ENCODE measurements at regions not wholly inside any gene's neighbourhood (a gene's known extent, or its start where the extent isn't known, plus 50 kb on each side); places are given as distances from the start of the nearest gene placed in this dataset.

- Histone ChIP-seq H3K4me3 (ENCODE audit: low read depth, low read length) (no peak overlapping the region), H3K27me3 (ENCODE audit: control insufficient read depth, insufficient read depth, low read length) (no peaks in the 10 kb centered on the region), H3K36me3 (ENCODE audit: control insufficient read depth, insufficient read depth, low read length) (no peaks in the 10 kb centered on the region)
- DNase-seq (ENCODE audit: low read depth) = no peak
- CTCF ChIA-PET = no interaction called here
- POLR2A ChIA-PET = no interaction called here
- TF ChIP-seq CTCF (IDR thresholded peaks at IDR 0.05; ENCODE audit: insufficient read depth, low read depth, low read length) = no peak
Measured at GRCh38 chr3:102841866-102842265, 407.1 kb downstream of the ZPLD1 start.

GRCh38 chr3:102866845-102867244, 432.0 kb downstream of the ZPLD1 start:
- ChIA-PET POLR2A (interaction anchor here (0.6 kb wide), 1 partner anchor 579 kb away, joined by 12 read pairs; no protein-coding TSS in a partner anchor), CTCF (no interaction called here)
- no peak overlapping the region for H3K4me3 ChIP-seq (ENCODE audit: low read depth, low read length)
- H3K36me3 ChIP-seq (ENCODE audit: control insufficient read depth, insufficient read depth, low read length) = no peaks in the 10 kb centered on the region
- no peak for TF ChIP-seq CTCF (IDR thresholded peaks at IDR 0.05; ENCODE audit: insufficient read depth, low read depth, low read length)
- no peaks in the 10 kb centered on the region for H3K27me3 ChIP-seq (ENCODE audit: control insufficient read depth, insufficient read depth, low read length)
- DNase-seq (ENCODE audit: low read depth) = no peak

DNA sequence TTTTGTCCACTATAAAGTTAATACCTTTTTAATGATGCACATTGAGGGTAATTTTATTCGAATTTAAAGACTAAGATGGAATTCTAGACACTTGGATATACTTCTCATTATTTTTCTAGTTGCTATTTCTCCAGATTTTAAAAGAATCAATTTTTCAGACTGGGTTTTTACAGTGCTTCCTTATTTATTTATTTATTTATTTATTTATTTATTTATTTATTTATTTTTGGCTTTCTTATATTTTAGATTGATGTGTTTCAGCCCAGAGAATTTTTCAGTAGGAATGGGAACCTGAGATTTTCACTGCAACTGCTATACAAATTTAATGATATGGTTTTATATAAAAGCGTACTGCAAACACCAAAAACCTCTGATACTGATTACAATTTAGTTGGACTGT, 448.7 kb downstream of the ZPLD1 start:
- ChIA-PET POLR2A (no interaction called here), CTCF (no interaction called here)
- no peak overlapping the region for H3K4me3 ChIP-seq (ENCODE audit: low read depth, low read length)
- no peaks in the 10 kb centered on the region for H3K27me3 ChIP-seq (ENCODE audit: control insufficient read depth, insufficient read depth, low read length)
- no peak for TF ChIP-seq CTCF (IDR thresholded peaks at IDR 0.05; ENCODE audit: insufficient read depth, low read depth, low read length)
- no peaks in the 10 kb centered on the region for H3K36me3 ChIP-seq (ENCODE audit: control insufficient read depth, insufficient read depth, low read length)
- no peak for DNase-seq (ENCODE audit: low read depth)

DNA sequence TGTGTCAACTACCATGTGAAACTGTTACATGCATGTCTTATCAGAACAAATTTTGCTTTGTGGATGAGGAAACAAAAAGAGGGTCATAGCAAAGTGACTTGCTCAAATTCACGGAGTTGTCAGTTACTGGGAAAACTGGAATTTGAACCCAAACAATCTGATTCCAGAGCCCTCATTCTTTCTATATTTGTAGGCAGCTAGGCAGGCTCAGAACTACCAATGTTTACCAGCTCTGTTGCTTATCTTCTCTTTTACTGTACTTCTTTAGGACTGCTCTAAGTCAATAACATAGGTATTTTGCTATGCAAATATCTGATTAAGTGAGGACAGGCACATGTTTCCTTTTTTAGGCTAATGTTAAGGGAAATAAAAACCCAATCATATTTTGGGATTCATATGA, 450.5 kb downstream of the ZPLD1 start:
- no peak for TF ChIP-seq CTCF (IDR thresholded peaks at IDR 0.05; ENCODE audit: insufficient read depth, low read depth, low read length)
- no peak for DNase-seq (ENCODE audit: low read depth)
- no peaks in the 10 kb centered on the region for H3K36me3 ChIP-seq (ENCODE audit: control insufficient read depth, insufficient read depth, low read length)
- no peak overlapping the region for H3K4me3 ChIP-seq (ENCODE audit: low read depth, low read length)
- POLR2A ChIA-PET = no interaction called here
- CTCF ChIA-PET = no interaction called here
- no peaks in the 10 kb centered on the region; the same call in 1 of the 2 replicates for H3K27me3 ChIP-seq (ENCODE audit: control insufficient read depth, insufficient read depth, low read length)

- no peak for TF ChIP-seq CTCF (IDR thresholded peaks at IDR 0.05; ENCODE audit: insufficient read depth, low read depth, low read length)
- Histone ChIP-seq H3K4me3 (ENCODE audit: low read depth, low read length) (no peak overlapping the region), H3K36me3 (ENCODE audit: control insufficient read depth, insufficient read depth, low read length) (no peaks in the 10 kb centered on the region), H3K27me3 (ENCODE audit: control insufficient read depth, insufficient read depth, low read length) (no peaks in the 10 kb centered on the region; the same call in 1 of the 2 replicates)
- POLR2A ChIA-PET = no interaction called here
- CTCF ChIA-PET = no interaction called here
- no peak for DNase-seq (ENCODE audit: low read depth)
Measured at GRCh38 chr3:102887431-102887830, 452.6 kb downstream of the ZPLD1 start.

Measured in BJ (cell line).